Lung (tissue), 11 donors: ENCODE measurements at regions not wholly inside any gene's neighbourhood (a gene's known extent, or its start where the extent isn't known, plus 50 kb on each side); places are given as distances from the start of the nearest gene placed in this dataset.

Experiments
- ATAC-seq: fragments of 200-7000 bp; cut with Tn5 transposase; one replicate; pipeline ENCODE4 v1.9.1; 2020; ENCODE audit warnings: moderate number of reproducible peaks; ENCODE audit not compliant: insufficient read depth, low FRiP score
- DNase-seq, 3 donors: peaks; one replicate each; pipeline ENCODE4 v3.0.0-alpha.2; 2013 to 2017
- H3K27ac ChIP-seq, 2 donors: one replicate each; pipeline ENCODE4 v1.5.1; 2013; ENCODE audit warnings: mild to moderate bottlenecking in 2 of 2, moderate library complexity in 2 of 2, control low read depth in 1 of 2, inconsistent platforms in 1 of 2, low read depth in 1 of 2, low read length in 1 of 2
- H3K27me3 ChIP-seq, 3 donors: one replicate each; pipeline ENCODE4 v1.5.1; 2013; ENCODE audit warnings: low read length in 2 of 3; ENCODE audit not compliant: control insufficient read depth in 3 of 3, insufficient read depth in 3 of 3
- H3K36me3 ChIP-seq, 4 donors: one replicate each; pipeline ENCODE4 v1.5.1; 2013; ENCODE audit warnings: low read length in 4 of 4, mild to moderate bottlenecking in 1 of 4, moderate library complexity in 1 of 4; ENCODE audit not compliant: control insufficient read depth in 4 of 4, insufficient read depth in 4 of 4
- H3K4me1 ChIP-seq, 5 donors: one replicate each; pipeline ENCODE4 v1.5.1; 2013; ENCODE audit warnings: low read length in 5 of 5, mild to moderate bottlenecking in 2 of 5, moderate library complexity in 1 of 5; ENCODE audit not compliant: control insufficient read depth in 5 of 5, insufficient read depth in 5 of 5
- H3K4me3 ChIP-seq: one replicate; pipeline ENCODE4 v1.5.1; 2013; ENCODE audit warnings: mild to moderate bottlenecking, control low read depth, moderate library complexity
- H3K9ac ChIP-seq, 2 donors: one replicate each; pipeline ENCODE4 v1.5.1; 2013; ENCODE audit warnings: low read length in 2 of 2, control low read depth in 1 of 2; ENCODE audit not compliant: insufficient read depth in 1 of 2
- H3K9me3 ChIP-seq, 4 donors: one replicate each; pipeline ENCODE4 v1.5.1; 2013; ENCODE audit warnings: low read length in 3 of 4, mild to moderate bottlenecking in 1 of 4, moderate library complexity in 1 of 4; ENCODE audit not compliant: control insufficient read depth in 4 of 4, insufficient read depth in 3 of 4
- CTCF ChIP-seq: IDR thresholded peaks from 2 replicates; pipeline ENCODE4 v1.5.1; 2012; ENCODE audit warnings: mild to moderate bottlenecking; ENCODE audit errors: control extremely low read depth, extremely low read depth
- WGBS, 2 donors: extraction: QIAGEN DNeasy Blood & Tissue Kit; methylation state at CpG; one replicate each; pipeline ENCODE4 v1.1.7; 2013; 5-methylcytosine and 5-hydroxymethylcytosine counted together
- donor health status: control.
- donor health status: control.
- donor health status: Bipolar disorder and iron deficiency.
- donor health status: healthy.
- donor health status: DM: yes; HTN: yes; CAD: no.

GRCh38 chr3:66722675-66723074, 221.9 kb upstream of the LRIG1 start:
- Histone ChIP-seq H3K9me3 (no peaks in the 10 kb centered on the region), H3K9ac (no peak overlapping the region), H3K4me1 (no peaks in the 10 kb centered on the region), H3K36me3 (no peaks in the 10 kb centered on the region), H3K27me3 (no peaks in the 10 kb centered on the region), H3K4me3 (no peak overlapping the region), H3K27ac (no peak overlapping the region)
- 52 to 70% methylated on average over 2 of the region's 2 CpGs for WGBS, 2 donors
- peak; percentile 46 for ATAC-seq
- no peak for TF ChIP-seq CTCF
- DNase-seq, result peak in 1 of 3 donors; percentile 13

- Histone ChIP-seq H3K4me1 (no peaks in the 10 kb centered on the region), H3K27ac (no peak overlapping the region), H3K9ac (no peak overlapping the region), H3K27me3 (no peaks in the 10 kb centered on the region), H3K4me3 (no peak overlapping the region), H3K36me3 (no peaks in the 10 kb centered on the region), H3K9me3 (no peaks in the 10 kb centered on the region)
- DNase-seq (no peak), ATAC-seq (no peak)
- TF ChIP-seq CTCF, result no peak
Measured at GRCh38 chr3:66723231-66723630, 222.4 kb upstream of the LRIG1 start.

- Histone ChIP-seq H3K9me3 (peaks cover 0 to 3% (median 0%) of the 10 kb centered on the region in 4 donors), H3K27ac (no peak overlapping the region), H3K9ac (no peak overlapping the region), H3K4me3 (no peak overlapping the region), H3K4me1 (no peaks in the 10 kb centered on the region), H3K27me3 (peaks cover 0 to 3% (median 0%) of the 10 kb centered on the region in 3 donors), H3K36me3 (no peaks in the 10 kb centered on the region)
- TF ChIP-seq CTCF, result no peak
- ATAC-seq (peak; percentile 46), DNase-seq (peak in 1 of 3 donors; percentile 39)
- WGBS, 2 donors, result 54 to 77% methylated on average over 2 of the region's 2 CpGs
Measured at GRCh38 chr3:66729687-66730393, 229.0 kb upstream of the LRIG1 start.
